Head of caudate nucleus (tissue), 42 donors: ENCODE measurements at regions not wholly inside any gene's neighbourhood (a gene's known extent, or its start where the extent isn't known, plus 50 kb on each side); places are given as distances from the start of the nearest gene placed in this dataset.
A peak's percentile ranks its signal among the peaks of the same experiment; 100 is the strongest.
"Not testable (repeated sequence)": the region's sequence is repeated elsewhere in the genome, so short reads cannot be mapped to it uniquely, and the experiment has no call there.

Experiments used
- DNase-seq, 42 donors: peaks; one replicate each; pipeline versions ENCODE4 v3.0.0 to v3.0.0-alpha.2; 2020 to 2021; ENCODE audit warnings: mixed read lengths in 7 of 42
- intact Hi-C: fragments of 100-400 bp; cut with DNase I; formaldehyde crosslinking; loops from one replicate; pipeline ENCODE4 v1.15.0; 2022

- DNase-seq: peak in 1 of 42 donors; percentile 1
- intact Hi-C loops: no loop called here
These were observed 54.9 kb downstream of the UBQLN2 start for GRCh38 chrX:56618323-56618722.

DNA sequence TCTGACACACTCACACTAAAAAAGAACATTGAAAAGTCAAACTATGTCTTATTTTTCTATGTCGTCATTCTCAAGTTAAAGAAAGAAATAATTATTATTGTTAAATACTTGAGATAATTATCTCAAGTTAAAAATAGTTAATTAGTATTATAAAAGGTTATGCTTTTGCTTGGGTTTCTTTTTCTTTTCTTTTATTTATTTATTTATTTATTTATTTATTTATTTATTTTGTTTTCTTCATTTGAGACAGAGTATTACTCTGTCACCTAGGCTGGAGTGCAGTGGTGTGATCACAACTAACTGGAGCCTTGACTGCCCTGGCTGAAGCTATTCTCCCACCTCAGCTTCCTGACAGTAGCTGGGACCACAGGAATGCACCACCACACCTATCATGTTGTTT lies 59.9 kb downstream of the UBQLN2 start:
- intact Hi-C loops: no loop called here
- no peak for DNase-seq

DNA sequence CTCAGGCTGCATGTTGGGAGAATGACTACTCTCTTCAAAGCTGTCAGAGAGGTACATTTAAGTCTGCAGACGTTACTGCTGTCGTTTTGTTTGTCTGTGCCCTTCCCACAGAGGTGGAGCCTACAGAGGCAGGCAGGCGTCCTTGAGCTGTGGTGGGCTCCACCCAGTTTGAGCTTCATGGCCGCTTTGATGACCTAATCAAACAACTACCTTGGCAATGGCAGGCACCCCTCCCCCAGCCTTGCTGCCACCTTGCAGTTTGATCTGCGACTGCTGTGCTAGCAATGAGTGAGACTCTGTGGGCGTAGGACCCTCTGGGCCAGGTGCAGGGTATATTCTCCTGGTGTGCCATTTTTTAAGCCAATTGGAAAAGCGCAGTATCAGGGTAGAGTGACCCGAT lies 71.6 kb downstream of the UBQLN2 start:
- DNase-seq, intact Hi-C loops: not testable (repeated sequence)

DNA sequence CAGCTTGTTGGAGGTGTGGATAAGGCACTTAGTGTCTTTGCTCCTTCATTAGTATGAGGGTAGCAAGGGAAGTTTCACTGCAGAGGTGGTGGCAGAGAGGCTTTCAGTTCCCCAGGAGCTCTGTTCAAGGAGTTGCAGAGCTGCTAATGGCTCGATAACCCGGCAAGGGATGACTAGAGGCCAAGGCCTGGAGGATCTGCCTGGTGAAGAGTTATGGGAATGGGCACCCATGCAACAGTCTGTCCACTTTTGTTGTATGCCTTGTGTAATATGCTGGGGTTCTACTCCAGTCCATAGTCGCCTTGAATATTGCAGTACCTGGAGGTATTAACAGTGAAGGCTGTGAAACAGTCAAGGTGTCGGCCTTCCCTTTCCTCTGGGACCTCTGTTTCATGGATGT lies 67.8 kb upstream of the NBDY start:
- intact Hi-C loops: no loop called here
- no peak for DNase-seq
